ENCODE measurements at regions not wholly inside any gene's neighbourhood (a gene's known extent, or its start where the extent isn't known, plus 50 kb on each side); places are given as distances from the start of the nearest gene placed in this dataset.
"Not testable (repeated sequence)": the region's sequence is repeated elsewhere in the genome, so short reads cannot be mapped to it uniquely, and the experiment has no call there.

GRCh38 chr3:145088917-145089316 is 1072.1 kb downstream of the PLOD2 start:
- DNase-seq (ENCODE audit: low read depth) (no peak), FAIRE-seq (no peak)
- H3K9ac ChIP-seq (ENCODE audit: low read length): no peak overlapping the region
- H3K4me1 Mint-ChIP-seq (ENCODE audit: low read depth, unreplicated experiment): peaks cover 5% of the 10 kb centered on the region
- H3K4me2 ChIP-seq (ENCODE audit: low read length): no peak overlapping the region
- no peak overlapping the region for H3K27ac Mint-ChIP-seq (ENCODE audit: unreplicated experiment)
- no peaks in the 10 kb centered on the region for H3K36me3 Mint-ChIP-seq (ENCODE audit: low read depth, unreplicated experiment)
- no peaks in the 10 kb centered on the region for H3K9me3 ChIP-seq (ENCODE audit: insufficient read depth, low read depth, low read length)
- no peak overlapping the region for H2AFZ ChIP-seq (ENCODE audit: low read depth, low read length)
- TF ChIP-seq CTCF (IDR thresholded peaks at IDR 0.05; ENCODE audit: insufficient read depth, low read depth, low read length) (no peak), EZH2 (IDR thresholded peaks at IDR 0.05; ENCODE audit: insufficient read depth, low read length) (no peak)
- no peak overlapping the region for H3K4me3 Mint-ChIP-seq (ENCODE audit: unreplicated experiment)
- no peaks in the 10 kb centered on the region for H4K20me1 ChIP-seq (ENCODE audit: insufficient read depth, low read length)
- H3K36me3 ChIP-seq (ENCODE audit: insufficient read depth, low read length): no peaks in the 10 kb centered on the region
- no peaks in the 10 kb centered on the region for H3K27me3 ChIP-seq (ENCODE audit: insufficient read depth, low read length)
- no peaks in the 10 kb centered on the region for H3K9me3 Mint-ChIP-seq (ENCODE audit: unreplicated experiment)
- no peak overlapping the region for H3K4me3 ChIP-seq (ENCODE audit: insufficient read depth, low read depth, low read length)
- H3K27me3 Mint-ChIP-seq (ENCODE audit: low read depth, unreplicated experiment): no peaks in the 10 kb centered on the region
- no peaks in the 10 kb centered on the region for H3K4me1 ChIP-seq (ENCODE audit: insufficient read depth, low read length)
- no peak overlapping the region for H3K27ac ChIP-seq (ENCODE audit: low read depth, low read length)
- H3K79me2 ChIP-seq (ENCODE audit: insufficient read depth, low read length): no peaks in the 10 kb centered on the region

DNA sequence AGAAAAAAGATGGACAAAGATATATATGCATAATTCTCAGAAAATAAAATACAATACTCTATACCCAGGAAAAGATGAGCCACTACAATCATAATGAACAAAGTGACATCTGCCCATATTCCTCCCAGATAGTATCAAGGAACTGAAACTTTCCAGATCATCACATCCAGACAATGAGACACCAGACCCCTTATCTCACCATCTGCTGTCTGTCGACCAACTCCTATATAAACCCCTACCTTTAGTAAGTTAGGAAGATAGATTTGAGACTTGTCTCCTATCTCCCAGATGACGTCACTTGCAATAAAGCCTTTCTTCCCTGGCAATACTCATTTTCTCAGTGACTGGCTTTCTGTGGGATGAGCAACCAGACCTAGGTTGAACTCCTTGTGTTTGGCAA is 1071.6 kb downstream of the PLOD2 start:
- no peak overlapping the region for H2AFZ ChIP-seq (ENCODE audit: low read depth, low read length)
- Mint-ChIP-seq H3K4me1 (ENCODE audit: low read depth, unreplicated experiment) (peaks cover 7% of the 10 kb centered on the region), H3K4me3 (ENCODE audit: unreplicated experiment) (no peak overlapping the region), H3K27ac (ENCODE audit: unreplicated experiment) (no peak overlapping the region), H3K27me3 (ENCODE audit: low read depth, unreplicated experiment) (no peaks in the 10 kb centered on the region), H3K9me3 (ENCODE audit: unreplicated experiment) (no peaks in the 10 kb centered on the region), H3K36me3 (ENCODE audit: low read depth, unreplicated experiment) (no peaks in the 10 kb centered on the region)
- no peak overlapping the region for H3K4me3 ChIP-seq (ENCODE audit: insufficient read depth, low read depth, low read length)
- no peaks in the 10 kb centered on the region for H3K9me3 ChIP-seq (ENCODE audit: insufficient read depth, low read depth, low read length)
- H3K27ac ChIP-seq (ENCODE audit: low read depth, low read length): no peak overlapping the region
- TF ChIP-seq EZH2 (IDR thresholded peaks at IDR 0.05; ENCODE audit: insufficient read depth, low read length) (no peak), CTCF (IDR thresholded peaks at IDR 0.05; ENCODE audit: insufficient read depth, low read depth, low read length) (no peak)
- DNase-seq (ENCODE audit: low read depth): no peak
- H3K36me3 ChIP-seq (ENCODE audit: insufficient read depth, low read length): no peaks in the 10 kb centered on the region
- no peaks in the 10 kb centered on the region for H4K20me1 ChIP-seq (ENCODE audit: insufficient read depth, low read length)
- no peaks in the 10 kb centered on the region for H3K27me3 ChIP-seq (ENCODE audit: insufficient read depth, low read length)
- no peaks in the 10 kb centered on the region for H3K79me2 ChIP-seq (ENCODE audit: insufficient read depth, low read length)
- no peaks in the 10 kb centered on the region for H3K4me1 ChIP-seq (ENCODE audit: insufficient read depth, low read length)
- no peak overlapping the region for H3K9ac ChIP-seq (ENCODE audit: low read length)
- no peak for FAIRE-seq
- H3K4me2 ChIP-seq (ENCODE audit: low read length): no peak overlapping the region

DNA sequence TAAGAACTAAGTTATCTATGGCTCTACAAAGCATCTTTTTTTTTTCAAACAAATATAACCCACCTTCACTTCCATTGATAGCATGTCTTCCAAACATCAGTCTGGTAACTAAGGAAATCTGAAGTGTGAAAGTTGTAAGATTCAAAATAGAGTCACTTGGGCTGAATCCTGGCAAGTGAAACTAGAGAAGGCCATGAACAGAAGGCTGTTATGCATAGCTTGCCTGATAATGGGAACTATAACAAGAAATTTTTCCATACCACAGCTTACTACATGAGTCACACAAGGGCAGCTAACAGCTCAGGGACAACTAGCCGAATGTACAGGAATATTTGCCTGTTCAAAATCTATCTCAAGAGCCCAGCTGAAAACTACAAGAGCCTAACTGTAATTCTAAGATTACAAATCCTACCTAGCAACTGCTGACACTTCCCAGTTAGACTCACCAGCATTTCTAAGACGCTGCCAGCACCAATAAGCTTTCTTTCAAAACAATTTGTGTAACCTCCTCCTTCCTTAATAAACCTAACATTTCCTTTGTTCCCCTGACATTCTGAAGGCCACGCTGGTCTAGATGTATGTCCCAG is 1066.5 kb downstream of the PLOD2 start:
- H3K36me3 Mint-ChIP-seq (ENCODE audit: low read depth, unreplicated experiment): no peaks in the 10 kb centered on the region
- Histone ChIP-seq H3K4me2 (ENCODE audit: low read length) (no peak overlapping the region), H3K27ac (ENCODE audit: low read depth, low read length) (no peak overlapping the region), H4K20me1 (ENCODE audit: insufficient read depth, low read length) (no peaks in the 10 kb centered on the region), H3K27me3 (ENCODE audit: insufficient read depth, low read length) (no peaks in the 10 kb centered on the region), H3K79me2 (ENCODE audit: insufficient read depth, low read length) (no peaks in the 10 kb centered on the region), H3K9ac (ENCODE audit: low read length) (no peak overlapping the region), H2AFZ (ENCODE audit: low read depth, low read length) (no peak overlapping the region), H3K9me3 (ENCODE audit: insufficient read depth, low read depth, low read length) (no peaks in the 10 kb centered on the region), H3K36me3 (ENCODE audit: insufficient read depth, low read length) (no peaks in the 10 kb centered on the region), H3K4me3 (ENCODE audit: insufficient read depth, low read depth, low read length) (no peak overlapping the region), H3K4me1 (ENCODE audit: insufficient read depth, low read length) (no peaks in the 10 kb centered on the region)
- no peak for FAIRE-seq
- peaks cover 10% of the 10 kb centered on the region for H3K4me1 Mint-ChIP-seq (ENCODE audit: low read depth, unreplicated experiment)
- H3K9me3 Mint-ChIP-seq (ENCODE audit: unreplicated experiment): no peaks in the 10 kb centered on the region
- no peak for TF ChIP-seq CTCF (IDR thresholded peaks at IDR 0.05; ENCODE audit: insufficient read depth, low read depth, low read length)
- TF ChIP-seq EZH2 (IDR thresholded peaks at IDR 0.05; ENCODE audit: insufficient read depth, low read length): no peak
- H3K27me3 Mint-ChIP-seq (ENCODE audit: low read depth, unreplicated experiment): no peaks in the 10 kb centered on the region
- peak overlapping the region; percentile 42 for H3K27ac Mint-ChIP-seq (ENCODE audit: unreplicated experiment)
- no peak overlapping the region for H3K4me3 Mint-ChIP-seq (ENCODE audit: unreplicated experiment)
- peak; percentile 70 for DNase-seq (ENCODE audit: low read depth)

DNA sequence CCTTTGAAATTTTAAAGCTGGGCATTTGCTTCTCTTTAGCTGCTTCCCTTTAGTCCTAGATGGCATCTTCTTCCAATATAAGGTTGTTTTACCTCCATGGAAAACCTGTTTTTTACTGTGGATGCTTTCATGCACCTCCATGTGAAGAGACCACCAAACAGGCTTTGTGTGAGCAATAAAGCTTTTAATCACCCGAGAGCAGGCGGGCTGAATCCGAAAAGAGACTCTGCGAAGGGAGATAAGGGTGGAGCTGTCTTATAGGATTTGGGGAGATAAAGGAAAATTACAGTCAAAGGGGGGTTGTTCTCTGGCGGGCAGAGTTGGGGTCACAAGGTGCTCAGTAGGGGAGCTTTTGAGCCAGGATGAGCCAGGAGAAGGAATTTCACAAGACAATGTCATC is 1049.8 kb downstream of the PLOD2 start:
- H3K27me3 Mint-ChIP-seq (ENCODE audit: low read depth, unreplicated experiment): not testable (repeated sequence)

More for the DNA sequence above, 1049.8 kb downstream of the PLOD2 start:
- not testable (repeated sequence) for H3K4me3 Mint-ChIP-seq (ENCODE audit: unreplicated experiment); FAIRE-seq; H3K4me2 ChIP-seq (ENCODE audit: low read length); H3K79me2 ChIP-seq (ENCODE audit: insufficient read depth, low read length); H3K27ac Mint-ChIP-seq (ENCODE audit: unreplicated experiment); H3K36me3 Mint-ChIP-seq (ENCODE audit: low read depth, unreplicated experiment); H3K27me3 ChIP-seq (ENCODE audit: insufficient read depth, low read length); H3K9ac ChIP-seq (ENCODE audit: low read length); H3K4me1 Mint-ChIP-seq (ENCODE audit: low read depth, unreplicated experiment); H3K4me1 ChIP-seq (ENCODE audit: insufficient read depth, low read length); H3K36me3 ChIP-seq (ENCODE audit: insufficient read depth, low read length); H3K9me3 Mint-ChIP-seq (ENCODE audit: unreplicated experiment); DNase-seq (ENCODE audit: low read depth); H3K4me3 ChIP-seq (ENCODE audit: insufficient read depth, low read depth, low read length); H2AFZ ChIP-seq (ENCODE audit: low read depth, low read length); H3K27ac ChIP-seq (ENCODE audit: low read depth, low read length); H4K20me1 ChIP-seq (ENCODE audit: insufficient read depth, low read length); H3K9me3 ChIP-seq (ENCODE audit: insufficient read depth, low read depth, low read length)

Data from astrocyte (in vitro differentiated cells and primary cell).